Stimulated activated CD4-positive, alpha-beta T cell treated with anti-CD3 and anti-CD28 coated beads, TNF-alpha, amount 100 ng/mL, for 48 hours (primary cell): ENCODE measurements at regions not wholly inside any gene's neighbourhood (a gene's known extent, or its start where the extent isn't known, plus 50 kb on each side); places are given as distances from the start of the nearest gene placed in this dataset.
"Not testable (repeated sequence)": the region's sequence is repeated elsewhere in the genome, so short reads cannot be mapped to it uniquely, and the experiment has no call there.

Experiments
- DNase-seq, 3 donors: peaks; one replicate each; pipeline ENCODE4 v3.0.0-alpha.2; 2020; ENCODE audit warnings: low read depth in 3 of 3

DNA sequence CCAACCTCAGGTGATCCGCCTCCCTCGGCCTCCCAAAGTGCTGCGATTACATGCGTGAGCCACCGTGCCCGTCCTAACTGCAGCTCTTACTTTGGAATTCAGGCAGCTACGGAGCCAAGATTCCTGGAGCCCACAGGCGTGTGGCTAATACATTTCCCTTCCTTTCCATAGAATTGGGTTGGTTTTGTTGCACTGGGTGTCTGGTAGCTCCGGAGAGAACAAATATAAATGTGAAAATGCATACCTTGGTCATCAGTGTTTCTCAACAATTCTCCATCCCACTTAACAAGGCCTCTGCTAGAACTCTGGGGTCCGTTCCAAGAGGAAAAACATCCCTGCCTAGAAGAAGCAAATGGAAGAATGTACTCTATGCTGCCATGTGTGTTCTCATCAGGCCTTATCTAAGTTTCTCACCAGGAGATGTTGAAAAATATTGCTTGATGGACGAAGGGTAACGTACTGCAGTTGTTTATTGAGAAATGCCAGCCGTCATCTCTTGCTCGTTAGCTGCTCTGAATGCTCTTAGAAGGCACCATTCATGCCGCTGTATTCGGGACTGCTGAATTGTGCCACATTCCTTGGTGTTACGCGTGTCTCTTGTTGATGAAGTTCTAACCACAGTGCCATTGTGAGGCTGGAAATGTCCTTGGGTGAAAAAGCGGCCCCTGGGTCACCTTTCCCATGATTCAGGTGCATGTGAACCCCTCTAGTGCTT, 50.5 kb upstream of the CD99 start:
- DNase-seq = no peak

DNA sequence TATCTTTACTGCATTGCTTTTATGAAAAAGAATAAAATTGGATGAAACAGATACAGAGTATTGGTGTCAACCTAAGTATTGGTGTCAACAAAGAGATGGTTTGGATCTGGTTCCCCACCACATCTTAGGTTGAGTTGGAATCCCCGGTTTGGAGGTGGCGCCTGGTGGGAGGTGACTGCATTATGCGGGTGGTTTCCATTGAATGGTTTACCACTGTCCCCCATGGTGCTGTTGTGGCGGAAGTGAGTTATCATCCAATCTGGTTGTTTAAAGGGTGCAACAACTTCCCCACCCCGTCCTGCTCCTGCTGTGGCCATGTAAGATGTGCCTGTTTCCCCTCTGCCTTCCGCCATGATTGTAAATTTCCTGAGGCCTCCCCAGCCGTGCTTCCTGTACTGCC, 52.8 kb upstream of the CD99 start:
- no peak for DNase-seq

DNA sequence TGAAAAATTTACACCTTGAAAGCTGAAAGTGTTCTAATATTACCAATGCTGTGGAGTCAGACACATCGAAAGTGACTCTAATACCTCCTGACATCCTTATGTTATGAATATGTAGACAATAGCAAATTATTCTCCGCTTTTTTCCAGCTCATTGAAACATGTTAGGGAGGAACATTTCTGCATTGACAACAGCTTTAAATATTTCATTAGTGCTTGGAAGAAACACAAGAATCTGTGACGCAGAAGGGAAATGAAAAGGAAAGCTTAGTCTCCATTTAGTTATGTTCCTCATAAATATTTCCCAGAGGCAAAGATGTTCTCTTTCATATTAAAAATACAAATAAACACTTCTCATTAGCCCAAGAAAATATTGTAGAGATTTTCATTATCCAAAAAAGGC, 55.8 kb upstream of the CD99 start:
- no peak for DNase-seq

DNA sequence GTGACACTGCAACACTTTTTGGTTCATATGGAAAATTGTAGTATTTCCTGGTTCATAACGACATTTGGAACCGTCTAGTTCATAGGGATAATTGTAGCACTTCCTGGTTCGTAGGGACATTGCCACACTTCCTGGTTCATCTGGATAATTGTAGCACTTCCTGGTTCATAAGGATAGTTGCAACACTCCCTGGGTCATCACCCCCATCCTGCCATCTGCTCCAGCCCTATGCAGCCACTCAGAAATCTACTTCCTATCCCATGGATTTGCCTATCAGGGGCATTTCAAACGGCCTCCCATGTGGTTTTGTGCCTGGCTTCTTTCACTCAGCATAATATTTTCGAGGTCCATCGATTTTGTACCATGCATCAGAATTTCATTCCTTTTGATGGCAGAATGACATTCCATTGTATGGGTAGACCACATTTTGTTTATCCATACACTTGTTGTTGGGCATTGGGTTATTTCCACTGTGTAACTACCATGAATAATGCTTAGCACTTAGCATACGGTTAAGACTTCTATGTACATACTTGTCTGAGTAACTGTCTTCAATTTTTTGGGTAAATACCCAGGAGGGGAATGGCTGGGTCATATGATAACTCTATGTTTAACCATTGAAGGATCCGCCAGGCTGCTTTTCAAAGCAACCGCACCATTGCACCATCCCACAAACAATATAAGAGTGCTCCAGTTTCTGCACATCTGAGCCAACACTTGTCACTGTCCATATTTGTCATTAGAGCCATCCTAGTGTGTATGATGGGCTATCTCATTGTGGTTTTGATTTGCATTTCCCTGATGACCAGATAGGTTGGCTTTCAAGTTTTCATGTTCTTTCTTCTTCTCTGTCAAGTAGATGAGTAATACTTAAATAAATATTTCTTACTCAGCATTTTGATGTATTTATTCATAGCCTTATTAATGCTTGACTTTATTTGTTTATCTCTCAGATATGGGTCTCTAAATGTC, 58.3 kb upstream of the CD99 start:
- DNase-seq = no peak

DNA sequence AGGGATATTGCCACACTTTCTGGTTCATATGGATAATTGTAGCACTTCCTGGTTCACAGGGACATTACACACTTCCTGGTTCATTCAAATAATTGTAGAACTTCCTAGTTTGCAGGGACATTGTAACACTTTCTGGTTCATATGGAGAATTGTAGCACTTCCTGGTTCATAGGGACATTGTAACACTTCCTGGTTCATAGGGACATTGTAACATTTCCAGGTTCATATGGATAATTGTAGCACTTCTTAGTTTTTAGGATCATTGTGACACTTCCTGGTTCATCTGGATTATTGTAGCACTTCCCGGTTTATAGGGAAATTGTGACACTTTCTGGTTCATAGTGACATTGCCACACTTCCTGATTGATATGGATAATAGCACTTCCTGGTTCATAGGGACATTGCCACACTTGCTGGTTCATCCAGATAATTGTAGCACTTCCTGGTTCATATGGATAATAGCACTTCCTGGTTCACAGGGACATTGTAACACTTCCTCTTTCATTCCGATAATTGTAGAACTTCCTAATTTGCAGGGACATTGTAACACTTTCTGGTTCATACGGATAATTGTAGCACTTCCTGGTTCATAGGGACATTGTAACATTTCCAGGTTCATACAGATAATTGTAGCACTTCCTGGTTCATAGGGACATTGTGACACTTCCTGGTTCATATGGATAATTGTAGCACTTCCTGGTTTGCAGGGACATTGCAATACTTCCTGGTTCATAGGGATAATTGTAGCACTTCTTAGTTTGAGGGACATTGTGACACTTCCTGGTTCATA, 59.2 kb upstream of the CD99 start:
- no peak for DNase-seq

DNA sequence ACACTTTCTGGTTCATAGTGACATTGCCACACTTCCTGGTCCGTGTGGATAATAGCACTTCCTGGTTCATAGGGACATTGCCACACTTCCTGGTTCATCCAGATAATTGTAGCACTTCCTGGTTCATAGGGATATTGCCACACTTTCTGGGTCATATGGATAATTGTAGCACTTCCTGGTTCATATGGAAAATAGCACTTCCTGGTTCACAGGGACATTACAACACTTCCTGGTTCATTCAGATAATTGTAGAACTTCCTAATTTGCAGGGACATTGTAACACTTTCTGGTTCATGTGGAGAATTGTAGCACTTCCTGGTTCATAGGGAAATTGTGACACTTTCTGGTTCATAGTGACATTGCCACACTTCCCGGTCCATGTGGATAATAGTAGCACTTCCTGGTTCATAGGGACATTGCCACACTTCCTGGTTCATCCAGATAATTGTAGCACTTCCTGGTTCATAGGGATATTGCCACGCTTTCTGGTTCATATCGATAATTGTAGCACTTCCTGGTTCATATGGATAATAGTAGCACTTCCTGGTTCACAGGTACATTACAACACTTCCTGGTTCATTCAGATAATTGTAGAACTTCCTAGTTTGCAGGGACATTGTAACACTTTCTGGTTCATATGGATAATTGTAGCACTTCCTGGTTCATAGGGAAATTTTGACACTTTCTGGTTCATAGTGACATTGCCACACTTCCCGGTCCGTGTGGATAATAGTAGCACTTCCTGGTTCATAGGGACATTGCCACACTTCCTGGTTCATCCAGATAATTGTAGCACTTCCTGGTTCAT, 60.0 kb upstream of the CD99 start:
- not testable (repeated sequence) for DNase-seq

DNA sequence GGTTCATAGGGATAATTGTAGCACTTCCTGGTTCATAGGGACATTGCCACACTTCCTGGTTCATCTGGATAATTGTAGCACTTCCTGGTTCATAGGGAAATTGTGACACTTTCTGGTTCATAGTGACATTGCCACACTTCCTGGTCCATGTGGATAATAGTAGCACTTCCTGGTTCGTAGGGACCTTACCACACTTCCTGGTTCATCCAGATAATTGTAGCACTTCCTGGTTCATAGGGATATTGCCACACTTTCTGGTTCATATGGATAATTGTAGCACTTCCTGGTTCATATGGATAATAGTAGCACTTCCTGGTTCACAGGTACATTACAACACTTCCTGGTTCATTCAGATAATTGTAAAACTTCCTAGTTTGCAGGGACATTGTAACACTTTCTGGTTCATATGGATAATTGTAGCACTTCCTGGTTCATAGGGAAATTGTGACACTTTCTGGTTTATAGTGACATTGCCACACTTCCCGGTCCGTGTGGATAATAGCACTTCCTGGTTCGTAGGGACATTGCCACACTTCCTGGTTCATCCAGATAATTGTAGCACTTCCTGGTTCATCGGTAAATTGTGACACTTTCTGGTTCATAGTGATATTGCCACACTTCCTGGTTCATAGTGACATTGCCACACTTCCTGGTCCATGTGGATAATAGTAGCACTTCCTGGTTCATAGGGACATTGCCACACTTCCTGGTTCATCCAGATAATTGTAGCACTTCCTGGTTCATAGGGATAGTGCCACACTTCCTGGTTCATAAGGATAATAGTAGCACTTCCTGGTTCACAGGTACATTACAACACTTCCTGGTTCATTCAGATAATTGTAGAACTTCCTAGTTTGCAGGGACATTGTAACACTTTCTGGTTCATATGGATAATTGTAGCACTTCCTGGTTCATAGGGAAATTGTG, 60.8 kb upstream of the CD99 start:
- DNase-seq = not testable (repeated sequence)

DNA sequence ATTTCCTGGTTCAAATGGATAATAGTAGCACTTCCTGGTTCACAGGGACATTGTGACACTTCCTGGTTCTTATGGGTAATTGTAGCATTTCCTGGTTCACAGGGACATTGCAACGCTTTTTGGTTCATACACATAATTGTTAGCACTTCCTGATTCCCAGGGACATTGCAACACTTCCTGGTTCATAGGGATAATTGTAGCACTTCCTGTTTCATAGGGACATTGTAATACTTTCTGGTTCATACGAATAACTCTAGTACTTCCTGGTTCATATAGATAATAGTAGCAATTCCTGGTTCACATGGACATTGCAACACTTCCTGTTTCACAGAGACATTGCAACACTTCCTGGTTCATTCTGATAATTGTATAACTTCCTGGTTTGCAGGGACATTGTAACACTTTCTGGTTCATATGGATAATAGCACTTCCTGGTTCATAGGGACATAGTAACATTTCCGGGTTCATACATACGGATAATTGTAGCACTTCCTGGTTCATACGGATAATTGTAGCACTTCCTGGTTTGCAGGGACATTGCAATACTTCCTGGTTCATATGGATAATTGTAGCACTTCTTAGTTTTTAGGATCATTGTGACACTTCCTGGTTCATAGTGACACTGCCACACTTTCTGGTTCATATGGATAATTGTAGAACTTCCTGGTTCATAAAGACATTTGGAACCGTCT, 61.6 kb upstream of the CD99 start:
- no peak for DNase-seq

DNA sequence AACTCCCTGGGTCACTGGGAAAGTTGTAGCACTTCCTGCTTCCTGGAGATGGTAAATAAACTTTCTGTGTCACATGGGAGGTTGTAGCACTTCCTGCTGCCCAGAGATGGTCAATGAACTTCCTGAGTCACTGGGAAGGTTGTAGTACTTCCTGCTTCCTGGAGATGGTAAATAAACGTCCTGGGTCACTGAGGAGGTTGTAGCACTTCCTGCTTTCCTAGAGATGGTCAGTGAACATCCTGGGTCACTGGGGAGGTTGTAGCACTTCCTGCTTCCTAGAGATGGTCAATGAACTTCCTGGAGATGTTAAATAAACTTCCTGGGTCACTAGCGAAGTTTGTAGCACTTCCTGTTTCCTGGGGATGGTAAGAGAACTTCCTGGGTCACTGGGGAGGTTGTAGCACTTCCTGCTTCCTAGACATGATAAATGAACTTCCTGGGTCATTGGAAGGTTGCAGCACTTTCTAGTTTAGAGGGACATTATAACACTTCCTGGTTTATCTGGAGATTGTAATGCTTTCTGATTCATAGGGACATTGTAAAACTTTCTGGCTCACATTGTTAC, 62.3 kb upstream of the CD99 start:
- DNase-seq = no peak

DNA sequence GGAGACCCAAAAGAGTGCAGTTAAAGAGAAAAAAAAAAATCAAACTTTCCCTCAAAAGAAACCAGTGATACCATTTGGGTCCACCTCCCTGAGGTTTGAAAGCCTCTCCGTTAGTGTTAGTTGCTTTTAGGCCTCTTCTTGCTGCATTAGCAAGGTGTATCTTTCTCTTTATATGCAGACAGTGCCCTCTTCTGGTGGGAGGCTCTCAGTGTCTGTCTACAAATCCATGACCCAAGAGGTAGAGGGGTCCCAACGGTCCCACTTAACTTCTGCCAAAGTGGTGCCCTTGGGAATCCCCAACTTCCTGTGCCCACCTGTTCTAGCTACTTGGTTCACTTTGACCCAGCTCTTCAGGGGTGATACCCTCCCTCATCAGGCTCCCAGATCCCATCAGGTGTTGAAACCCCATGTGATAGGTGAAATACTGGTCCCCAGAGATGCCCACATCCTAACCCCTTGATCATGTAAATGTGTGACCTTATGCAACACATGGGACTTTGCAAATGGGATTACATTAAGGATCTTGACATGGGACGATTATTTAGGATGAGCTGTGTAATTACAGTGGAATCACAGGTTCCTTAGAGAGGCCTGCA, 63.7 kb upstream of the CD99 start:
- peak in 1 of 3 donors; percentile 41 for DNase-seq

DNA sequence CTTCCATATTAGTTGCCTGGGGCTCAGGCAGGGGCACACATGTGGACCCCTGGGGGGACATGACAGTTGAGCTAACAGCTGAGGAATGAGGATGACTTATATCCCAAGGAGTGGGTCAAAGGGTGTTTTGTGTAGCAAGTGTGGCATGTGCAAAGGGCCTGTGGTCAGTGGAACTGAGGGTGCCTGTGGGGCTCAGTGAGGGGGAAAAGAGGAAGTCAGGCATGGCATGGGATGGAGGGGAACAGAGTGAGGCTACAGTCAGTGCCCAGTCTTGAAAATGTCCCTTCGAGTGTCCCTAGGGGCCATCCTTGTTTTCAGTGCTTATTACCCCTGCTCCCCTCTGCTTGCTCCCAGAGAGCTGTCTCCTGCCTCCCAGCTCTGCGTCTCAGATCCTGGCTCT, 64.3 kb upstream of the CD99 start:
- DNase-seq = no peak

DNA sequence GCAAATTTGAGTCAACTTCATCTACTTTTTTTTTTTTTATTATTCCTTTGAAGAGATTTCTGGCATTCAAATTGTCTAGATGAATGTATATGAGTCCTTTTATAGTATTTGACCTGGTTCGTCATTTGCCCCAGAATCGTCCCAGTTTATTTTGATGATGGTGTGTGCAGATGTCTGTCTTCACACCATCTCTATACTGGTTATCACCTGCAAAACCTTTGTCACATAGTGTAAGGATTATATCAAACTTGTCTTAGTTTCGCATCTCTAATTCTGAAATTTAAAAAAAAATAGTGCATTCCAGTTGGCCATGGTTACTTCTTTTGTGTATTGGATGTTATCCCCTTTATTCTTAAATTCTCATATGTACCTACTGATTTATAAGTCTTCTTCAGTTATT, 70.5 kb upstream of the CD99 start:
- no peak for DNase-seq

DNA sequence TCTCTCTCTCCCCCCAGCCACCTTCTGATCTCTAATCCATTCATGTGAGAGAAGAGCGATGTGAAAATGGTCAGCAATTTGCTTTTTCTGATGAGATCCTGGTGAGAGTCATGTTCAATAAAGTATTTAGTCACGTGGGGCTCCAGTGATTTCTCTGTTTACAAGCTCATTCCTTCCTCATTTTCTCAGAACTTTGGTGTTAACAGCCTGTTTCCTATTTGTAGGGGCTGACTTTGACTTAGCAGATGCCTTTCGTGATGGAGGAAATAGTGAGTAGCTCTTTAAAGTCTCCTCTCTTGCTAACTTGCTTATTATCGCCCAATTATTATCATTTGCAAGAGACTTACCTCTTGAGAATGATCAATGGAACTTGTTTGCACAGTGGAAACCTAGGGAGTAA, 72.6 kb upstream of the CD99 start:
- DNase-seq = no peak

DNA sequence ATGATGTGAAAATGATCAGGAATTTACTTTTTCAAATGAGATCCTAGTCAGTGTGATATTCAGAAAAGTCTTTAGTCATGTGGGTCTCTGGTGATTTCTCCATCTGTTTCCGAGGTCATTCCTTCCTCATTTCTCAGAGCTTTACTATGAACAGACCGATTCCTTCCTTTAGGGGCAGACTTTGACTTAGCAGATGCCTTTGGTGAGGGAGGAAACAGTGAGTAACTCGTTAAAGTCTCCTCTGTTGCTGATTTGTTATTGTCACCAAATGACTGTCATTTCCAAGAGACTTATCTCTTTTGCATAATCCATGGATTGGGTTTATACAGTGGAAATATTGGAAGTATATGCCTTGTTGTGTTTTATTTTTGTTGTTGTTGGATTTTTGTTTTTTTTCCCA, 76.2 kb upstream of the CD99 start:
- no peak for DNase-seq

DNA sequence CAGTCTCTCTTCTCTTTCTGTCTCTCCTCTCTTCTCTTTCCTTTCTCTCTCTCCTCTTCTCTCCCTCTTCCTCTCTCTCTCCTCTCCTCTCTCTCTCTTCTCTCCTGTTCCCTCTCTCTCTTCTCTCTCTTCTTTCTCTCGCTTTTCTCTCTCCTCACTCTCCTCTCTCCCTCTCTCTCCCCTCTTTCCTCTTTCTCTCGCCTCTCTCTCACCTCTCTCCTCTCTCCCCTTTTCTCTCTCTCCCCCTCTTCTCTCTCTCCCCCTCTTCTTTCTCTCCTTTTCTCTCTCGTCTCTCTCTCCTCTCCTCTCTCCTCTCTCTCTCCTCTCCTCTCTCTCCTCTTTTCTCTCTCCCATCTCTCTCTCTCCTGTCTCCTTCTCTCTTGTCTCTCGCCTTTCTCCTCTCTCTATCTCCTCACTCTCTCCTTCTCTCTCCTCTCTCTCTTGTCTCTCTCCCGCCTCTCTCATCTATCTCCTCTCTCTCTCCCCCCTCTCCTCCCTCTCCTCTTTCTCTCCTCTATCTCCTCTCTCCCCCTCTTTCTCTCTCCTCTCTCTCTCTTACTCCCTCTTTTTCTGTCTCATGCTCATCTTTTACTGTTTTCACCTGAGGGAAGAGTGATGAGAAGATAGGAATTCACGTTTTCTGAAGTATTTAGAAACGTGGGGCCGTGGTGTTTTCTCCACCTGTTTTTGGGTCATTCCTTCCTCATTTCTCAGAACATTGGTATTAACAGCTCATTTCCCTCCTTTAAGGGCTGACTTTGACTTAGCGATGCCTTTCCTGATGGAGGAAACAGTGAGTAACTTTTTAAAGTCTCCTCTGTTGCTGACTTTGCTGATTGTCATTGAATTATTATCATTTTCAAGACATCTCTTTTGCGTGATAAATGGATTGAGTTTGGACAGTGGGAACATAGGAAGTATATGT, 80.6 kb upstream of the CD99 start:
- no peak for DNase-seq

DNA sequence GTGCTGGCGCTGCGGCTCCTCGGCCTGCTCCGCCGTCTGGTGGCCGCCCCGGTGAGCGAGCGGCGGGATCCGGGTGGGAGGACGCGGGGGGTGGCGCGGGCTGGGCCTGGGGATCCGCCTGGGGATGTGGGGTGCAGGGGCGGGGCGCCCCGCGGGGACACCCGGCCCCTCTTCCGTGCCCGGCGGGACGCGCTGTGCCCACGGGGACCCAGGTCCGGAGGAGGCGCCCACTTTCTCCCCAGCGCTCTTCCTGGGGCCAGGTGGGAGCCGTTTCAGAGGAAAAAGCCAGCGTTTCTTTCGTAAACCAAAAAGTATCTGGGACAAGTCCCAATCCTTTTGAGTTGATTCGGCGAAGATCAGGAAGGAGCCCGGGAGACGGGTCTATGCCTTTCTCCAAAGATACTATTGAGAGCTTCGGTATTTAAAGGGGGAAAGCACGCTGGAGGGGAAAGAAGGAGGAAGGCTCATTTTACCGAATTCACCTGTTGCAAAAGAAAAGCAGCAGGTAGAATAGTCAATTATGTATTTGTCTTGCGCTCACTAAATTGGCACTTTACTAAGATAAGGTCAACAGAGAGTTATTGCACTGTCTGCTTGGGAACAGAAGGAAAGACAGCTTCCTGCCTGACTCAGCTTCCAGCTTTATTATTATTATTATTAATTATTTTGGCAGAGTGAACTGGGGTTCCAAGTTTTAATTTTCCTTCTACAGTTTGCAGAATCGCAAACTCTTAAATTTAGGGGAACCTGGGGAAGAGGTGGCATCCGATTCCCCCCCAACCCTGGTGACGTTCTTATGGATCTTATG, 81.5 kb upstream of the CD99 start:
- DNase-seq = no peak
